ENCODE measurements at regions not wholly inside any gene's neighbourhood (a gene's known extent, or its start where the extent isn't known, plus 50 kb on each side); places are given as distances from the start of the nearest gene placed in this dataset.

DNA sequence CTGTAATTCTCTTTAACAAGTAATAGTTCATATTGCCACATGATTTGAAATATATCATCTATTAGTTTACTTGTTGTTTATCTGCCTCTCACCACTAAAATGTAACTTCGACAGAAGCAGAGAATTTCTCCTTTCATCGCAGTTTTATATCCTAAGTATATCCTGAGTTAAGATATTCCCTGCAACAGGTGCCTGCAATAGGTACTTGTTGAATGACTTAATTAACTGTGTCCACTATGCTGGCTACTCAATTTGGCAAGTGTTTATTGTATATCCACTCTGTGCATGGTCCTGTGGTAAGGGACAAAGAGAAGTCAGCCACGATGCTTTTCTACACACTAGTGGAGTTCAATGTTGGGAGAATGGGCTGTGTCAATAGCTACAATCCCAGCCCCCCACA lies 108.5 kb downstream of the PSAT1 start:
- intact Hi-C loops (cut with micrococcal nuclease; ENCODE audit: unreplicated experiment), result no loop called here
- no peak for DNase-seq
- H3K4me1 Mint-ChIP-seq (ENCODE audit: low read depth, unreplicated experiment), result no peaks in the 10 kb centered on the region
- H3K36me3 Mint-ChIP-seq (ENCODE audit: insufficient read depth, unreplicated experiment), result no peaks in the 10 kb centered on the region
- no peaks in the 10 kb centered on the region for H3K9me3 Mint-ChIP-seq (ENCODE audit: low read depth, unreplicated experiment)
- no peak for TF ChIP-seq CTCF (IDR thresholded peaks at IDR 0.05; ENCODE audit: unreplicated experiment)
- peaks cover 22% of the 10 kb centered on the region for H3K27me3 Mint-ChIP-seq (ENCODE audit: unreplicated experiment)
- no peak overlapping the region for H3K4me3 Mint-ChIP-seq (ENCODE audit: low read depth, unreplicated experiment)
- BruUV-seq (replicated peaks), result no TSS peak
- CTCF ChIA-PET, result no interaction called here
- no peak overlapping the region for H3K27ac Mint-ChIP-seq (ENCODE audit: unreplicated experiment)

DNA sequence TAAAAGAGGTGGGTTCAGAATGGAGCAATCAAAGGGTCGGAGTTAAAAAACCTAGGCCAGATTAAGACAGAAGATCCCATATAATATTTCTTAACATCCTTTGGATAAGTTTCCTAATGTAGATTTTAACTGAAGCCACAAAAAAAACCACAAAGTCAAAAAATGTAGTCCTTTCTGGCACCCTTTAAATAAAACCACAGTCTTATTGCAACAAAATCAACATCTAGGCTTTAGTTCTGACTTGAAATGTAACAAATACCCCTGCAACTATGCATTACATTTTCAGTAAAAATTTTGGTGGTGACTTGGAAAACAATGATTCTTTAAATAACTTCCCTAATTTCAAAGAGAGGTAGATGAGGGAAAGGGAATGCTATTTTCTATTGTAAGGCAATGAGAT lies 109.2 kb downstream of the PSAT1 start:
- Mint-ChIP-seq H3K27me3 (ENCODE audit: unreplicated experiment) (peaks cover 22% of the 10 kb centered on the region), H3K36me3 (ENCODE audit: insufficient read depth, unreplicated experiment) (no peaks in the 10 kb centered on the region), H3K4me1 (ENCODE audit: low read depth, unreplicated experiment) (no peaks in the 10 kb centered on the region), H3K9me3 (ENCODE audit: low read depth, unreplicated experiment) (no peaks in the 10 kb centered on the region), H3K27ac (ENCODE audit: unreplicated experiment) (no peak overlapping the region), H3K4me3 (ENCODE audit: low read depth, unreplicated experiment) (no peak overlapping the region)
- BruUV-seq (replicated peaks), result no TSS peak
- no peak for DNase-seq
- CTCF ChIA-PET, result no interaction called here
- TF ChIP-seq CTCF (IDR thresholded peaks at IDR 0.05; ENCODE audit: unreplicated experiment), result no peak
- intact Hi-C loops (cut with micrococcal nuclease; ENCODE audit: unreplicated experiment), result no loop called here

- H3K4me1 Mint-ChIP-seq (ENCODE audit: low read depth, unreplicated experiment), result no peaks in the 10 kb centered on the region
- no peak overlapping the region for H3K27ac Mint-ChIP-seq (ENCODE audit: unreplicated experiment)
- CTCF ChIA-PET, result no interaction called here
- BruUV-seq (replicated peaks), result no TSS peak
- no peak for TF ChIP-seq CTCF (IDR thresholded peaks at IDR 0.05; ENCODE audit: unreplicated experiment)
- intact Hi-C loops (cut with micrococcal nuclease; ENCODE audit: unreplicated experiment), result no loop called here
- no peaks in the 10 kb centered on the region for H3K9me3 Mint-ChIP-seq (ENCODE audit: low read depth, unreplicated experiment)
- no peak overlapping the region for H3K4me3 Mint-ChIP-seq (ENCODE audit: low read depth, unreplicated experiment)
- no peak for DNase-seq
- H3K27me3 Mint-ChIP-seq (ENCODE audit: unreplicated experiment), result peaks cover 22% of the 10 kb centered on the region
- no peaks in the 10 kb centered on the region for H3K36me3 Mint-ChIP-seq (ENCODE audit: insufficient read depth, unreplicated experiment)
Observed at GRCh38 chr9:78406933-78407332, 110.0 kb downstream of the PSAT1 start.

DNA sequence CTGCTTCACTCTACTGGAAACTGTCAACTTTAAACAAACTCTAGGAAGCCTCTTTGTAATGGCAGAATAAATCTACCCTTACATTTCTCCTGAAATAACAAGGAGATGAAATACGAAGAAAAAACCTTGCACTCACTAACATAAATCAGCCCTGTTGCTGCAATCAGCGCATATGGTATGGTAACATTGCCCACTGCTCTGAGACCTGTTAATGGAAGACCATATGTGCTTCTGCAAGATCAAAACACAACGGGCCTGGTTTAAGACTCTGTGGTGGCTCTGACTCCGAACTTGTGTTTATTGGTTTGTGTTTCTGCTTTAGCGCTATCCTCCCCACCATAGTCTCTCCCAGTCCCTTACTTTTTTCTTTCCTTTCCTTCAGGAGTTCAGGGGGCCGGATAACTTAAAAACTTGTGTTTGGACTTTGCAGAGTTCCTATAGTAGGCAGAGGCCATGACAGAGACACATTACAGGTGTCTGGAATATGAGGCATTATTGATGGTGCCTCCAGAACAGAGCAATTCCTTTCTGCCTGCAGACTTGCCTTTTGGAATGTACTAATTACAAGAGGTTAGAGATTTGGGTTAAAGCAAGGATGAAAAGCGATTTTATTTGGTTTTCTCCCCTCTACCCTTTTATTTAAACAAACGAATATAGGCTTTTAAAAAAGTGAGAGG lies 110.8 kb downstream of the PSAT1 start:
- CTCF ChIA-PET, result no interaction called here
- no TSS peak for BruUV-seq (replicated peaks)
- no peaks in the 10 kb centered on the region for H3K36me3 Mint-ChIP-seq (ENCODE audit: insufficient read depth, unreplicated experiment)

More for the DNA sequence above, 110.8 kb downstream of the PSAT1 start:
- intact Hi-C loops (cut with micrococcal nuclease; ENCODE audit: unreplicated experiment), result no loop called here
- Mint-ChIP-seq H3K9me3 (ENCODE audit: low read depth, unreplicated experiment) (no peaks in the 10 kb centered on the region), H3K27ac (ENCODE audit: unreplicated experiment) (no peak overlapping the region), H3K4me1 (ENCODE audit: low read depth, unreplicated experiment) (no peaks in the 10 kb centered on the region), H3K27me3 (ENCODE audit: unreplicated experiment) (peaks cover 22% of the 10 kb centered on the region), H3K4me3 (ENCODE audit: low read depth, unreplicated experiment) (no peak overlapping the region)
- DNase-seq, result no peak
- TF ChIP-seq CTCF (IDR thresholded peaks at IDR 0.05; ENCODE audit: unreplicated experiment), result no peak
